Hematopoietic multipotent progenitor cell treated with erythropoietin and hydrocortisone succinate and interleukin-3 and kit ligand, for 4 days (in vitro differentiated cells): ENCODE measurements at regions not wholly inside any gene's neighbourhood (a gene's known extent, or its start where the extent isn't known, plus 50 kb on each side); places are given as distances from the start of the nearest gene placed in this dataset.
"Not testable (repeated sequence)": the region's sequence is repeated elsewhere in the genome, so short reads cannot be mapped to it uniquely, and the experiment has no call there.

Experiments
- DNase-seq: peaks from one replicate; pipeline ENCODE4 v3.0.0-alpha.2; 2015

DNA sequence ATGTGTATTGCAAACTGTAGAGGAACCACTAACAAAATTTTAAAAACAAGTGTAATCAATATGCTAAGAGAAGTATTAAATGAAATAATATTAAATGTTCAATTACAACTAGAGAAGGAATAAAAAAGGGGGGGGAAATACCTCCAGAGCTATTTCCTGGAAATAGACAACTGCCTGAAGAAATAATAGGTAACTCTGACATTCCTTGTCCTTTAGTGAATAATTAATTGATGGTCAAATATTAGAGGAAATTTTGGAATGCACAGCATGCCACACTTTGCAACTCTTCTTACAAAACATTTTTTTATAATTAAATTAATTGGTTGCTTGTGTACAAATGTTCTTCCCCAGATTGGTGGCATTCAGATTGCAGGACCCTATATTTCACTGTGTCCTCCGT, 342.6 kb upstream of the COL8A1 start:
- DNase-seq: no peak

DNA sequence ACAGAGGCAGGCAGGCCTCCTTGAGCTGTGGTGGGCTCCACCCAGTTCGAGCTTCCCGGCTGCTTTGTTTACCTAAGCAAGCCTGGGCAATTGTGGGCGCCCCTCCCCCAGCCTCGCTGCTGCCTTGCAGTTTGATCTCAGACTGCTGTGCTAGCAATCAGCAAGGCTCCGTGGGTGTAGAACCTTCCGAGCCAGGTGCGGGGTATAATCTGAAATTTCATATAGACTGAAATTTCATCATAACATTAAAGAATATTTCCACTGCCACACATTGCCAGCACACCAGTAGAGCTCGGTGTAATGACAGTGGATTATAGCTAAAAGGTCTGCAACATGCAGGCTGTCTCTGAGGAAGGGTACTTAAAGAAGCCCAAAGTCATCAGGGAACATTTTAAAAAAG, 344.3 kb upstream of the COL8A1 start:
- not testable (repeated sequence) for DNase-seq

DNA sequence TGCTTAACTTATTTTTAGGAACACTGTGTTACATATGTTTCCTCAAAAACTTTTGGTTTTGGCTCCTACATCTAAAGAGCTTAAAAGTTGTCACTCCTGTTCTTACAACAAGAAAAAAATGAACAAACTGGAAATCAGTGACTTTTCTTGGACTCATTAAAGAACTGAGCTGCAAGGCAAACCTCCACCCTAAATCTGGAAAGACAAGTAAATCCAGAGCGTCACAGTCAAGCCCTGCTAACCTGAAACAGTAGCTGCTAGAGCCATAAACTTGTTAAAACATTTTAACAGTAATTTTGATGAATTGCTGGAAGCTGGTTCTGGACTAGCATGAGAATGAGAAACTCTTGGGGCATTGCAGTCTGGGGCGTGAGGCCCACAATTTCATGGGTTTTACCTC, 350.5 kb upstream of the COL8A1 start:
- no peak for DNase-seq

DNA sequence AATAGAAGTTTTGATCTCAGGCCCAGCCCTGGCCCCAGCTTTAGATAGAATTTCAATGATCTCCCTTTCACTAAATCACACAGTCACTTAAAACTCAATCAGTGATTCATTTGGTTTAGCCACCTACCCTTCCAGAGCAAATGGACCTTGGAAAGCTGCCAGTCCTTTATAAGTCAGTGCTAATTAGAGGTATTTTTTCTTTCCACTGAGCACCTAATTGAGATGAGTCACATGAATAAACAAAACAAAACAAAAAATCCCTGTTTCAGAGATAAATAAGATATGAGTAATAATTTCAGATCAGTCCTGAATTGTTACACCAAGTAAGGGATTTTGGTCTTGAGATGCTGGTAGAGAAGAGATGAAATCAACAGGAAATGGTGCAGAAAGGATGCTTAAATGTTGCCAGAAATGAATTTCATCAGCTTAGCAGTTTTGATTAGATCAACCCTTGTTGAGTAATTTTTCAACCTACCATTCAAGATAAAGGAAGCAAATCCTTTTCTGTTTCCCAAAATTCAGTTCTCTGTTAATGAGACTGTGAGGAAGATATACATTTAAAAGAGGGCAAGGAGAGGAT, 352.0 kb upstream of the COL8A1 start:
- DNase-seq: no peak

DNA sequence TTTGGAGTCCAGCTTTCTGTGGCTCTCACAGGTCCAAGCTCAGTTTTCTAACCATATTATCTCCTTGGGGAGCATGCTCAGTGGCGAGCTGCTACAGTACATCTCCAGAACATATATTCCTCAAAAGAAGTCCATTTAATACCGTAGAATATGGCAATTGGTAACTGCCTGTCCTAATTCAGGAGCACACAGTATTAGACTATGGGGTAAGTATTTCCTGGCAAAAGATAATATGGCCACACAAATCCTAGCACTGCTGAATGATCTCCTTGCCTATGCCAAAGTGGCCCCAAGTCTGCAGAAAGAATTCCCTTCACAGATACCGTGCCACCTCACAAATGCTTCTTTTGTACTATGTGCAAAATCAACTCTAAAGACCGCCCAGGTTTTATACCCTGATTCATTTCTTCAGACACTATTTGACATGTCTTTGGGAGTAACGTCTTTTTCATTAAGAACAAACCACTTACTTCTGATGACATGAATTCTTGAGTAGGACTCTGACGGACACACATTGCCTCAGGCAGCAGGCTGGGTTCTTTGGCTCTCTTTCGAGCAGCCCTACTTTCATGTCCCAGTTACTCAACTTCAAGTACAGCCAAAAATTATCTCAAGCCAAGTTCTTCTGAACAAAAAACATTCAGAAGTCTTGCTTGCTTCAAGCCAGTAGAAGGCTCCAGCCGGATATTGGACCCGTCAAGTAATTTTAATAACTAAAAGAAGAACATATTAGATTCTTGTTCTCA, 368.3 kb upstream of the DCBLD2 start:
- no peak for DNase-seq

DNA sequence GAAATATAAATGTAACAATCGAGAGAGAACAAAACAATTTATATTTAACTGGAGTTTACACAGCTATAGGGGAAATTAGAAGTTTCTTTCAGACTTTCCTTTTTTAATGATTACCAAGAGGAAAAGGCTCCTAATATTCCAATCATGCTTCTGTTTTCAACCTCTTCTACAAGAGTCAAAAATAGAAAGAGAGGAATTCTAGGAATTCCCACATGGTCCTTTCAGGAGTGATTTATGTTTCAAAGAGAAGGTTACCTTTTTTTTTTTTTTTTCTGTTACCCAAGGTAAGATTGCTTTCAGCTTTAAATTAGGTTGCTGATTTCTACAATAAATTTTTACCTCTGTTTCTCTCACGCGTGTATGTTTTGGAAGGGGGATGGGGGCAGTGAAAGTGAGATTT, 355.3 kb upstream of the DCBLD2 start:
- DNase-seq: no peak

DNA sequence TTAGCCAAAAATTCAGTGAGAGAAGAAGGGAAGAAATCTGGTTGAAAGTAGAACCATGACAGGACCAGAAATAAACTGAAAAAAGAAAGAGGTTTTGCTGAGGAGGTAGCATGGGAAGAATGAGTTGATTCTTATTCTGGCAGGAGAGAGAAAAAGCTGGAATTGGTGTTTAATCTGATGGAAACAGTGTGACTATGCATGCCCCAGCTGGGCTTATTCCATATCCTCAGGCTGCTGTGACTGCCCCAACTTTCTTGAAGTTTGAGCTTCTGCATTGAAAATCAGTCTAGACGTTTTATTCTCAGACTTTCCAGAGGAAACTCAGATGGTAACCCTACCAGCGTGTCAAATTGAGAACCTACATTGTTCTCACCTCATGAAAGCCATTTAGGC, 352.5 kb upstream of the DCBLD2 start:
- DNase-seq: no peak

DNA sequence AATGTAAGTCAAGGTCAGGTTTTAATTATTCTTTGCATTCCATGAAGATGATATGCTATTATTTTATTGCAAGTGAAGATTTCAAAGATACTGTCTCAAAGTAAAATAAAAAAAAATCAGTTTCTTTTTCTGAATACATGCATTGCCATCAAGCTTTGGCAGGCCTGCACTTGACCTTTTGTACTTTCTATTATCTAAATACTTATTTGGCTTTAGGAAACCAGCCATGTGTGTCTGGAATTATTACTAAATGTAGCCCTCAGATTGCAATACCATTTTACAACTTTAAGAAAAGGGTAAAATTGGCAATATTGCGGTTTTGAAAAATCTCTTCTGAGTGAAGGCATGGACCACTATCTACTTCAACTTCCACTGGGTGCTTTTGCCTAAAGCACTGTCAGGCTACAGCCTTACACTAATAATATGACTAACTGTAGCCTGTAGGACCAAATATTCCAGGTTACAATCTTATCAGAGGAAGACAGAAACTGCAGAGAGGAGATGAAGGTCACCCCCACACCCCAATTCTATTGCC, 349.4 kb upstream of the DCBLD2 start:
- DNase-seq: no peak

DNA sequence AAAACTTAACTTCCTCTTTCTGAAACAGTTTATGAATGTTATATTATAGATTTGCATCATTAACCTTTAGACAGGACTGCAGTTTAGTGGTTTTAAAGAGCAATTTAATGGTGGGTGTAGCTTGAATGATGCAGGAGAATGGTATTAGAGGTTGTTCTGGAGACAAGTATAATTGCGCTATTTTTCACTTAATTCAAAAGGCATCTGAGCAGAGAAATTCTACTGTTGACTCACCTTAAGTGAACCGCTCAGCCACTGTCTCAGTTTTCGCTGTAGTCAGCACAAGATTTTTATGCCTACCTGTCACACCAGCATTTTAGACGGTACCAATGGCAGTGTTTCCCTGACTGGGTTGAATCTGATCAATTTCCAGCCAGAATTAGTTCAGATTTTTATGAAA, 348.8 kb upstream of the DCBLD2 start:
- DNase-seq: no peak

DNA sequence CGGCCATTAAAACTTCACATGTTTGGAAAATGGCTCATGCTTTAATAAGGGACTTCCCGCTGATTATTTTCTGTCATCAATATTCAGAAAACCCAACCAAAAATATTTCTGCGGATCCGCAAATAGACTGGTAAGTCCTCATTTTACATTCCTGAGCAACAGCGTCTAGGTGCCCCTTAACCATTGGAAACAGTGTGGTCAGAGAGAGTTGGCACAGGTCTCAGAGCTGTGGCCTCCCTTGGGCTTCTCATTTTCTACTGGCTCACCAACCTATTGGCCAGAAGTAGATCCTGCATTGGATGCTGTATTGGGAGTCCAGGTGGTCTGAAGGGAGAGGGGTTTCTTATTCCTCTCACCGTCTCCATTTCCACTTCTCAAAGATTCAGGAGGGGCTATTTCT, 348.1 kb upstream of the DCBLD2 start:
- no peak for DNase-seq

DNA sequence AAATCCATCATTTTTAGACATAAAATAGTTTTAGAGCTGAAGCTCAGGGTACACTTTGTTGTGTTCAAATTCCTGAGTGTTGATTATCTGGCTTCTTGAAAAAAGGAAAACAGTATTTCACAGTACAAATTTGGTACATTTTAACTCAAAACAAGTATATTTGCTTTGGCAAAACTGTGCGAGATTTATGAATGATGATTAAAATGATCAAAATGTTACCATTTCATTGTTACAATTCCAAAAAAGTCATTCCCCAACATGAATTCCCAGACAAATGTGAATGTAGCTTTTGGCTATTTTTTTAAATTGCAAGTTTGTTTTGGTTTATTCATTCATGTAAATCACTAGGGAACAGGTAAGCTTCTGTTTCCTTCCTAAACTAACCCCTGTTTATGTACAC, 347.4 kb upstream of the DCBLD2 start:
- DNase-seq: no peak

DNA sequence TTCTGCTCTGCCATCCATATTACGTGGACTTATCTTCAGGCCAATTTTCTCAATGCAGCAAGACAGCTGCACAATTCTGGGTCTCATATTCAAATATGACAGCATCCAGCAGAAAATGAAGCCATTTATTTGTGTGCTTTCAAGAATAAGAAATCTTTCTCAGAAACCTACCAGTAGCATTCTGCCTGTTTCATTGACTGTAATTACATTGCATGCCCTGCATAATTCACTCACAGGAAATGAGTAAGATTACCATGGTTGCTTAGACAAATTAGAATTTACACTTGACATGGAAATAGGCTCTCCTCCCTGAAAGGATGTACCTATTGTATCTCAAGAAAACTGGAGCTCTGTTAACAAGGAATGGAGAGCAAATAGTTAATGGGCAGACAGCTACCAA, 346.6 kb upstream of the DCBLD2 start:
- DNase-seq: no peak

DNA sequence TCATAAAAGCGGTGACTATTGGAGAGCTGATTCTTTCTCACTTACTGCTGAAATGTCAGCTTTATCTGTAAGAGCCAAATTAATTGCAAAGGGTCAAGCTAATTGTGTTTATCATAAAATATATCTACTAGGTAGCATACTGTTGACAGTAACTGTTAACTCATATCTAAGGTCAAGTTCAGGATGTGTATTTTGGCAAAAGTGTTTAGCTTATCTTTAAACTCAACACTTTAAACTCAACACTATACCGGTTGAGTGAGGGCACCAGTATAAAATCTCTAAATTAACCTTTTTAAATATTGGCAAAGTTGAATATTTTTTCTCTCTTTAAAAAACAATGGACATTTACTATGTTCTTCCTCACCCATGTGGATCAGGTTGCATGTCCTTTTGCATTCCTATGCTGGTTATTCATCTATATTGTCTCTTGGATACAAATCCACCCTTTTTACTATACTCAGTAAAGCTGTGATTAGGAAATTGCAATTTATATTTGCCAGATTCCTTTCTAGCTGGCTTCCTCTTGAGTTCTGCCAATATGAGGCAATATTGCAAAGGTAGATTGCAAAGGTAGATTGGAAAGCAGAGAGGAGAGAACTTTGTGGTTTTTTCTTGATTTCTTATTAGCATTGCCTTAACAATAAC, 344.6 kb upstream of the DCBLD2 start:
- no peak for DNase-seq

DNA sequence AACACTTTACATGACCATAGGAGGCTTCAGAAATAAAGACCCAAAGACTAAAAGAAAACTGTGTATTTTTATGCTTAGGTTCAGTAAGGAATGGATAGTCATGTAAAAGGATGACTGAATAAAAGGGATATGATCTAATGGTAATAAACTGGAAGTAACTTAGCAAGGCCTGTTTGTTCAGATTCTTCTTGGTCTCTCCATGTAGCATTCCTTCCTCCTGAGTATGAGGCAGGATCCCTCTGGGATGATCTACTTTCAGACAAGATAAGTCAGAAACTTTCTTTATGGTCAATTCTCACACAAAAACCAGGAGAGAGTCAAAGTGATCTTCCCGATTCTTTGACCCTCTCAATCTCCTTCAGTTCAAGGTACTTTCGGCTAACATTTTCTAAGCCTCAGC, 340.8 kb upstream of the DCBLD2 start:
- no peak for DNase-seq

DNA sequence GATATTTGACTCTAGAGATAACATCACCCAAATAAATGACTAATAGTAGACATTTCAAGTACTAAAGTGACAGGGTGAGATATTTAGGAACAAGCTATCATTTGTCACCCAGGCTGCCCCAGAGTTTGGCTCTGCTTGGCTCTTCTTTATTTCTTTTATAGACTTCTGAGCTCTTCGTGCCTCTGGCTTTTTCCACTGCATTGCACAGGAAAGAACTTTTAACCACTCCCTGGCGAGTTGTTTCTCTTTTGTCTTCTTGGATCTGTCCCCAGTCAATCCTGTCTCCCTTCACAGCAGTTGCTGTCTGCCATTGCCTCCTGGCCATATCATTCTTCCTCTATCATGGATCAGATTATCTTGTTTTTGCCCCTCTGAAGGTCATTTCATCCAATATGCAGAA, 339.2 kb upstream of the DCBLD2 start:
- DNase-seq: no peak

DNA sequence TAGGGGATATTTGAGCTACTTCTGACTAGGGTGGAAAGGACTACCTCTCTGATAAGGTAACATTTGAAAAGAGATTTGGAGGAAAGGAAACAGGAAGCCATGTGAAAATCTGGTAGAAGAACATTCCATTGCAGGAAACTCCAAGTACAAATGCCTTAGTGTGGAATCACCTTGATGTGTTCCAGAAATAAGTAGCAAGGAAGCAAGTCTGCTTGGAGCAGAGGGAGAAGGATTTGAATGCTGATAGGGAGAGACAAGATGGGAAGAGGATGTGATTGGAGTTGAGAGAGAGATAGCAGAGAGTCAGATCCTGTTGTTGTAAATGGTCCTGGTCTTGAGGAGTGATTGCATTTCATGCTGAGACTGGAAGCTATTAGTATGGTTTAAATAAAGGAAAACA, 335.1 kb upstream of the DCBLD2 start:
- DNase-seq: no peak

DNA sequence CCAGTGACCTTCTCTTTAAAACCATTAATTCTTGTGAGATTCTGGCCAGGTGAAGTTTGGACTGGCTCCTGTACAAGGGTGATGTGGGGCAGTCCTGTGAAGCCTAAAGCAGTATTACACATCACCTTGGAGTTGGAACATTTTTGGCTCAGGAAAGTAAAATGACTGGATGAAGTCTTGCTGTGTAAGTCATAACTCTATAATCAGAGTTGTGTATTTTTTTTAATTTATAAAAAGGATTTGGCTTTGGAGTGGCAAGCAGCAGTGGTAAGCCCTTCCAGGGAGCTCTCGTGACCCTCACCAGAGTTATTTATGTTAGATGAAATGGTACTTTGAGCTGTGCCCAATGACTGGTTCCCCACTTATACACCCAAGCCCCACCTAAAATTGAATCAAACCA, 331.2 kb upstream of the DCBLD2 start:
- DNase-seq: no peak

DNA sequence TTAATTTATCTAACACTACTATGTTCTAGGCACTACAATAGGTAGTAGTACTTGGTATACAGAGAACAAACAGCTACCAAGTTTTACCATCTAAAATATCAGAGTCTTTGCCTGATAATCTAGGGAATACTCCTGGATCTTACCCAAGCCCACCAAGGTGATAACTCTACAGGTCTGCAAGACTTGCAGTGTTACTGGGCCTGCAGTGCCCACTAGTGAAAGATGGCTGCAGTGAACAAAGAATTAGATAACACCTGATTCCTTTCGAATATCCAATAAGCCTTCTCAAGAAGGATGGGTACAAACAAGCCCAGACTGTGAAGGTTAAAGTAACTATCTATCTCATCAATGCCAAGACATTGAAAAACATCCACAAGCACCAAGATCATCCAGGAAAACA, 317.0 kb upstream of the DCBLD2 start:
- DNase-seq: no peak

DNA sequence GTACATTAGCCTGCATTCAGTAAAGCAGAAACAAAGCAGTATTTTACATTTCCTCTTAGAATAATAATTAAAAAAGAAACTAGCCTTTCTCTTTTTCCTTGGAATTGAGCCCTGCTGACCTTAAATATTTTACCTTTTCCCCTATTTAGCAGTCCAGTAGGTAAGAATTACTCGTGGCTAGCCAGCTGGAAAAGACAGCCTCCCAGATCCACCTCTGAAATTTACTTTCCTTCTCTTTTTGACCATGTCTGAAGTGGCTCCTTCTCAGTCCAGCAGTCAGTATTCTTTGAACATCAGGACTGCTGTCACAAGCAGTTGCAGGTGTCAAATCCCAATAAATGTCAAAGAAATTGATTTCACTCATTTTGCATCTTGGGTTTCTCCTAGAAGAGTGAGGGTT, 311.5 kb upstream of the DCBLD2 start:
- DNase-seq: no peak

DNA sequence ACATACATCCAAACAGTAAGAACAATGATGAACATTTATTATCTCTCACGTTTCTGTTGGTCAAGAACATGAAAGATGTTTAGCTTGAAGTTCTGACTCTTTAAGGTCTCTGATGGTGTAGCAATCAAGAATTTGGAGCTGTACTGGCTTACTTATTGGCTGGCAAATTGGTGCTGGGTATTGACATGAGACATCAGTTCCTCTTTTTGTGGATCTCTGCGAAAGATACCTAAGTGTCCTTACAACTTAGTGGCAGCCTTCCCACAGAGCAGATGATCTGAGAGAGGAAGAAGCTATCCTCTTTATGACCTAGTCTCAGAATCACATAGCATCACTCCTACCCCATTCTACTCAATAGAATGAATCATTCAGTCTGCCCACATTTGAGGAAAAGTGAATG, 309.8 kb upstream of the DCBLD2 start:
- DNase-seq: no peak

DNA sequence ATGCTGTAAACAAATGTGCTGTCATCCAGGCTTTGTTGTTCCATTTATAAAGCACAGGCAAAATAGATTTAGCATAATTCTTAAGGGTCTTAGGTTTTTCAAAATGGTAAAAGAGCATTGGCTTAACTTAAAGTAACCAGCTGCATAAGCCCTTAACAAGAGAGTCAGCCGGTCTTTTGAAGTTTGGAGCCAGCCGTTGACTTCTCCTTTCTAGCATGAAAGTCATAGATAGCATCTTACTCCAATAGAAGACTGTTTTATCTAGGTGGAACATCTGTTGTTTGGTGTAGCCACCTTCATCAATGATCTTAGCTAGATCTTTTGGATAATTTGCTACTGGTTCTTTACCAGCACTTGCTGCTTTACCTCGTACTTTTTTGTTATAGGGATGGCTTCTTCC, 297.5 kb upstream of the DCBLD2 start:
- peak; percentile 4 for DNase-seq

DNA sequence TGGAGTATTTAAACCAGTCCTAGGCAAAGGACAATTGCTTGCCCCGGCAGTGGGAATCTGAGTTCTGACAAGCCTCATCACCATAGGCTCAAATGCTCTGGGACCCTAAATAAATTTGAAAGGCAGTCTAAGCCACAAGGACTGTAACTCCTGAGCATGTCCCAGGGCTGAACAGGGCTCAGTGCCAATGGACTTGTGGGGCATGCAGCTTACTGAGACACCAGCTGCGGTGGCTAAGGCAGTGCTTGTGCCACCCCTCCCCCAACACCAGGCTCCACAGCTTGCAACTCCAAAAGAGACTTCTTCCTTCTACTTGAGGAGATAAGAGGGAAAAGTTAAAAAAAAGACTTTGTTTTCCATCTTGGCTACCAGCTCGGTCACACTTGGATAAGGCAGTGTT, 289.7 kb upstream of the DCBLD2 start:
- no peak for DNase-seq

DNA sequence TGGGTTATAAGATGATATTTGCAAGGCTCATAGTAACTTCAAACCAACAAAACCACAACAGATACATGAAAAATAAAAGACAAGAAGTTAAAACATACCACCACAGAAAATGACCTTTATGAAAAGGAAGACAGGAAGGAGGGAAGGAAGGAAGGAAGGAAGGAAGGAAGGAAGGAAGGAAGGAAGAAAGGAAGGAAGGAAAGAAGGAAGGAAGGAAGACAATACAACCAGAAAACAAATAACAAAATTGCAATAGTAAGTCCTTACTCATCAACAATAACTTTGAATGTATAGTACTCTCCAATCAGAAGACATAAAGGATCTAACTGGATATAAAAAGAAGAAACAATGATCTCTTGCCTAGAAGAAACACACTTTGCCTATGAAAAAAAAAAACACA, 287.4 kb upstream of the DCBLD2 start:
- DNase-seq: no peak

DNA sequence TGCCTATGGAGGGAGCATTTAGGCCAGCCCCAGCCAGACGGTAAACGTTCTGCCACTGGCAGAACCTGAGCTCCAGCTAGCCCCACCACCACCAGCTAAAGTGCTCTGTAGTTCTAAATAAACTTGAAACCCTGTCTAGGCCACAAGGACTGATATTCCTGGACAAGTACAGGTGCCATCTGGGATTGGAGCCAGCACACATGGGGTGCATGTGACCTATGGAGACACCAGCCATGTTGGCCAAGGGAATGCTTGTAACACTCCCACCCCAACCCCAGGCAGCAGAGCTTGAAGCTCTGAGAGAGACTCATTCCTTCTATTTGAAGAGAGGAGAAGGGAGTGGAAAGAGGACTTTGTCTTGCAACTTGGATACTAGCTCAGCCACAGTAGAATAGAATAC, 284.5 kb upstream of the DCBLD2 start:
- DNase-seq: no peak
